Left ventricle myocardium inferior (tissue), 1 donor: ENCODE measurements at regions not wholly inside any gene's neighbourhood (a gene's known extent, or its start where the extent isn't known, plus 50 kb on each side); places are given as distances from the start of the nearest gene placed in this dataset.

ENCODE experiments used
- DNase-seq: peaks from one replicate; pipeline ENCODE4 v3.0.0-alpha.2; 2020
- H3K27ac ChIP-seq: fragments of 200-600 bp; replicated peaks from 2 replicates; pipeline ENCODE4 v1.8.0; 2021
- H3K27me3 ChIP-seq: fragments of 200-600 bp; 2 replicates; pipeline ENCODE4 v1.8.0; 2021; ENCODE audit warnings: low read depth
- H3K36me3 ChIP-seq: fragments of 200-600 bp; 2 replicates; pipeline ENCODE4 v1.8.0; 2021
- H3K4me1 ChIP-seq: fragments of 200-600 bp; 2 replicates; pipeline ENCODE4 v1.8.0; 2021
- H3K4me3 ChIP-seq: fragments of 200-600 bp; 2 replicates; pipeline ENCODE4 v1.8.0; 2021; ENCODE audit warnings: mild to moderate bottlenecking, moderate library complexity
- H3K9me3 ChIP-seq: fragments of 200-600 bp; replicated peaks from 2 replicates; pipeline ENCODE4 v1.8.0; 2021
- intact Hi-C: fragments of 100-400 bp; cut with micrococcal nuclease; formaldehyde crosslinking; loops from one replicate; pipeline ENCODE4 v1.11.0; 2022
- TF ChIP-seq, protein P1 (sequence below): fragments of 200-600 bp; IDR thresholded peaks from 2 replicates; pipeline ENCODE4 v1.8.0; 2021; ENCODE audit warnings: antibody characterized with exemption, mild to moderate bottlenecking, borderline replicate concordance
- donor health status: DM: no; HTN: yes; CAD: no; lungs with severe emphysema.

DNA sequence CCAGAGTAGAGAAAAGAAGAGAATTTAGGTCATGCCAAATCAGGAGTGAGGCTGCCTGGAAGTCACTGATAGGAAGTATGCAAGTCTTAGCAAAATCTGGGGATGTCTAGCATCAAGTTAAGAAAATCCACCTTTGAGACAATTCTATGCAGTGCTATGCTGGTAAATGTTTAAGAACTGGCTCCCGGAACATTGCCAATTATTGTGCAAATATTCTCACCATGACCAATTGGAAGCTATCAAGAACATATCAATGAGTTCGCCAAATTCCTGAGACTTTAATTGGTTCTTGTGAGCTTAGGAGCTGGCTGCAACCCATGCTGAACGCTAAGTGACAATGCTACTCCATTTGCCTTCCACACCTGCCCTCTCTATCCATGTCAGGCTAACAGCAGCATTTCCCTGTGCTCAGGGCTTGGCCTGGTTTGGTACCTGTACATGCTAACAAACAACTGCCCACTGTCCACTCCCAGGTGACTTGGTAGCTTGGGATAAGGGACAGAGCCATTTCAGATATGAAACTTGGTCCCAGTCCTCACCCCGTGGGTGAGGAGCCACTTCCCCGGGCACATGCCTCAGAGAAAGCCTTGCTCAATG lies 172.9 kb upstream of the KLHL29 start:
- Histone ChIP-seq H3K9me3 (peaks cover 7% of the 10 kb centered on the region), H3K27me3 (peaks cover 19% of the 10 kb centered on the region), H3K27ac (no peak overlapping the region), H3K36me3 (no peaks in the 10 kb centered on the region), H3K4me3 (no peak overlapping the region), H3K4me1 (no peaks in the 10 kb centered on the region)
- intact Hi-C loops: no loop called here
- TF ChIP-seq, protein P1, sequence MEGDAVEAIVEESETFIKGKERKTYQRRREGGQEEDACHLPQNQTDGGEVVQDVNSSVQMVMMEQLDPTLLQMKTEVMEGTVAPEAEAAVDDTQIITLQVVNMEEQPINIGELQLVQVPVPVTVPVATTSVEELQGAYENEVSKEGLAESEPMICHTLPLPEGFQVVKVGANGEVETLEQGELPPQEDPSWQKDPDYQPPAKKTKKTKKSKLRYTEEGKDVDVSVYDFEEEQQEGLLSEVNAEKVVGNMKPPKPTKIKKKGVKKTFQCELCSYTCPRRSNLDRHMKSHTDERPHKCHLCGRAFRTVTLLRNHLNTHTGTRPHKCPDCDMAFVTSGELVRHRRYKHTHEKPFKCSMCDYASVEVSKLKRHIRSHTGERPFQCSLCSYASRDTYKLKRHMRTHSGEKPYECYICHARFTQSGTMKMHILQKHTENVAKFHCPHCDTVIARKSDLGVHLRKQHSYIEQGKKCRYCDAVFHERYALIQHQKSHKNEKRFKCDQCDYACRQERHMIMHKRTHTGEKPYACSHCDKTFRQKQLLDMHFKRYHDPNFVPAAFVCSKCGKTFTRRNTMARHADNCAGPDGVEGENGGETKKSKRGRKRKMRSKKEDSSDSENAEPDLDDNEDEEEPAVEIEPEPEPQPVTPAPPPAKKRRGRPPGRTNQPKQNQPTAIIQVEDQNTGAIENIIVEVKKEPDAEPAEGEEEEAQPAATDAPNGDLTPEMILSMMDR: no peak
- DNase-seq: no peak

DNA sequence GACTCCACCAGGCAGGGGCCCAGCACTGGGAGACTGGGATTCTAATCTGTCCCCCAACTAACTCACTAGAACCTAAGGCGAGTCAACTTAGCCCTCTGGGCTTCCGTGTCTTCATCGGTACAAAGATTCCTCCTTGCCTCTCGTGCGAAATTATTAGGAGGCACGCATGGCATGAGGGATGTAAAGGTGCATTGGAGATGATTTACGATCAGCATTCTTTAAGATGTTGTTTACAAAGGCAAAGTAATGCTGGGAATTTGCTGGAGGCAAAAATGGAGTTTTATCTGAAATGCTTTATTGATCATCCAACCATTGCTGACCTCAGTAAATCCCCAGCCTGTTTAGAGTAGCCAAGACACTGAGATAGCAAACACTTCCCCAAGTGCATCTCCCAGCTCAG lies 171.8 kb upstream of the KLHL29 start:
- no peak for DNase-seq
- Histone ChIP-seq H3K4me3 (no peak overlapping the region), H3K36me3 (no peaks in the 10 kb centered on the region), H3K27me3 (peaks cover 11% of the 10 kb centered on the region), H3K4me1 (no peaks in the 10 kb centered on the region), H3K27ac (no peak overlapping the region), H3K9me3 (peaks cover 7% of the 10 kb centered on the region)
- intact Hi-C loops: no loop called here
- TF ChIP-seq, protein P1: no peak

DNA sequence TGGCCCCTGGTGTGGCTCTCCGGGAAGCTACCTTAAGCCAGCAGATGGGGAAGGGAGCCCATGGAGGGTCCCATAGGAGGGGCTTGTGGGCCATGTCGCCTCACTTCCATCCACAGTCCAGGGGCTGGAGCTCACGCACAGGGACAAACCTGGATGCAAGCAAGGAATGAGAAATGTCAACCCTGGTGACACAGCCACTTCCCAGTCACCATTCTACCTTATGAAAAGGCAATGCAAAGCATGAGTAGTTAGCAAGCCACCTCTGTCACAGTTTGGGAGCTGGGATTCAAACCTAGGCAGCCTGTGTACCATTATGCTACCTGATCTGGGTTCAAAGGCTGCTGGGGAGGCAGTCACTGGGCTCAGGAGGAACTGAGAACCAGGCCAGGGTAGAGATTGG lies 170.0 kb upstream of the KLHL29 start:
- intact Hi-C loops: no loop called here
- TF ChIP-seq, protein P1: no peak
- no peak overlapping the region for H3K4me3 ChIP-seq
- no peak for DNase-seq
- no peaks in the 10 kb centered on the region for H3K36me3 ChIP-seq
- H3K4me1 ChIP-seq: no peaks in the 10 kb centered on the region
- peaks cover under 1% of the 10 kb centered on the region for H3K27me3 ChIP-seq
- peaks cover 7% of the 10 kb centered on the region for H3K9me3 ChIP-seq
- no peak overlapping the region for H3K27ac ChIP-seq

DNA sequence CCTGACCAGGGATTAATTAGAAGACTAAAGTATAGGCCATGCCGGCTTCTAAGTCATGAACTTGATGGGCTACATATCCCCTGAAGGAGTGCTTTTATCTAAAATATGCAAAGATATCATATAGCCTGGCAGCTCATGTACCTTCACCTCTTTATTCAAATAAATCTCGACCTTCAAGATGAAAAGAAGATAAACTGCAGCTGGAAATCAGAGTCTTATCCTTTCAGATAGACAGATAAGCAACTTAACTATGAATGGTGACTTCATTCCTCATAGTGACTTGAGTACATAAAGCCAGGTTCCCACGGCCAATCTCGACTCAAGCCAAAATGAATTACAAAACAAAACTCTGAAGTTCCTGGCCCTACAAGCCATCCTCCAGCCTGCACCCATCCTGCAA lies 165.3 kb upstream of the KLHL29 start:
- Histone ChIP-seq H3K4me3 (no peak overlapping the region), H3K4me1 (no peaks in the 10 kb centered on the region), H3K9me3 (peaks cover 7% of the 10 kb centered on the region), H3K27ac (no peak overlapping the region), H3K27me3 (peaks cover 19% of the 10 kb centered on the region), H3K36me3 (no peaks in the 10 kb centered on the region)
- DNase-seq: no peak
- TF ChIP-seq, protein P1: no peak
- intact Hi-C loops: no loop called here

DNA sequence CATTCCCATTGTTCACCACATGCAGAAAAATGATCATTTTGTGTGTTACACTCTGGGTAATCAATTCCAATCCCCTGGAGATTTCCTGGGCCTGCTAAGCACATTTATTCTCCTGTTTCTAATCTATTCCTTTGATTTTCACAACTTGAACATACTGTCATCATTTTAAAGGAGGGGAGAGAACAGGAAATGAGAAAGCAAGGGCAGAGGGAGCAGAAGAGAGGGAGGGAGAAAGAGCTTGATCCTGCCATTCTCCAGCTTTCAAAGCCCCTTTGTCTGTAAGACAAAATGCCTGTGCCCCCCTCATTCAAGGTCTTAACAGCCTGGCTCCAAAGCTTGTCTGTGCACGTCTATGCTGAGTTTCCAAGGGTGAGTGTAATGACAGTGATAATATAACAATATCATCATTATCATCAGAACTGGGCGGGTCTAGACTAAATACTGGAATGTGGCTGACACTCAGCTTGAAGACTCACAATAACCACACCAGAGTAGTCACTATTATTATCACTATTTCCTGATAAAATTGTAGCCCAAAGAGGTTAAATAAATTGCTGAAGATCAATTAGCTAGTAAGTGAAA lies 164.4 kb upstream of the KLHL29 start:
- intact Hi-C loops: no loop called here
- peaks cover 5% of the 10 kb centered on the region for H3K9me3 ChIP-seq

More for the DNA sequence above, 164.4 kb upstream of the KLHL29 start:
- Histone ChIP-seq H3K4me1 (no peaks in the 10 kb centered on the region), H3K27me3 (peaks cover 19% of the 10 kb centered on the region), H3K27ac (no peak overlapping the region), H3K36me3 (no peaks in the 10 kb centered on the region), H3K4me3 (no peak overlapping the region)
- DNase-seq: no peak
- TF ChIP-seq, protein P1: no peak
